HG02571 (cell line): ENCODE measurements at regions not wholly inside any gene's neighbourhood (a gene's known extent, or its start where the extent isn't known, plus 50 kb on each side); places are given as distances from the start of the nearest gene placed in this dataset.

Experiments used
- ATAC-seq: cut with Tn5 transposase; IDR thresholded peaks from one replicate; pipeline ENCODE4 v1.9.1; 2021; ENCODE audit warnings: mild to moderate bottlenecking, moderate library complexity; ENCODE audit not compliant: unreplicated experiment

DNA sequence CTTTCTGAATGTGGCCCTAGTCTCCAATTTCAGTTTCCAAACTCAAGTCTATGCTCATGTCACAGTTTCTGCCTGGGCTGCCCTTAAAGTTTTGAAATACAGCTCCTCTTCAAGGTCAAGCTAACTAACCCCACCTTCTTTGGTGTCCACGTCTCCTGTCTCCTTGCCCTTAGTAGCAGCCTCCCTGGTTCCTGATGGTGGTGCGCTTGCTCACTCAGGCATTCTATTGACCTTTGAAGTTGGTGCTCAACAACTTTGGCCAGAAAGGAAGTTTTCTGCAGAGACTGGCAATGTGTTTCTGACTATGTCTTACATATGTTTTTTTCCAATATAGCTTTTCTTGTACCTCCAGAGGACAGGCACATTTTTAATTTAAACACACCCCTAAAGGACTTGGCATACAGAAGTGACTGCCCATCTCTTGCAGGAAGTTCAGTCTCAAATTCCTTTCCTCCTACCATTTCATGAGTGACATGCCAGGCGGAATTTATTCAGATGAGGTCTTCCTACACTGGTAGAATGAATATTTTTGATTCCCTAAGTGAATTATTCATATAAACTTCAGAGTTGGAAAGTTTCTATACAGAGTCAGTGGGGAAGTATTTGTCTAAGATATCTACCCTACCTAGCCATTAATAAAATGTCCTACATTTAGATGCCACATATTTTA is 364.3 kb upstream of the USP24 start:
- no peak for ATAC-seq

DNA sequence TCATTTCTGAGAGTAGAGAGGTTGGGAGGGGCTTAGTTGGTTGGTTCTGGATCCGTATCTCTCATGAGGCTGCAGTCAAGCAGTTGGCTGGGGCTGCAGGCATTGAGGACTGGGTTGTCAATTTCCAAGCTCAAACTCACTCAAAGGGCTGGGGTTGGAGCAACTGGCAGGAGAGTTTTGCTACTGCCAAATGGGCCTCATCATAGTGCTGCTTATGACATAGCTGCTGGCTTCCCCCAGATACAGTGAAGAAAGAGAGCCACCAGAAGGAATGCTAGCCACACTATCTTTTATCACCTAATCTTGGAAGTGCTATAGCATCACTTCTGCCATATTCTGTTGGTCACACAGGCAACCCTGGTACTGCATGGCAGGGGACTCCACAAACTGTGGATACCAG is 363.5 kb upstream of the USP24 start:
- ATAC-seq = no peak

- no peak for ATAC-seq
These were observed 360.6 kb upstream of the USP24 start for GRCh38 chr1:55575571-55576279.

- no peak for ATAC-seq
These were observed 359.6 kb upstream of the USP24 start for GRCh38 chr1:55574691-55575225.

DNA sequence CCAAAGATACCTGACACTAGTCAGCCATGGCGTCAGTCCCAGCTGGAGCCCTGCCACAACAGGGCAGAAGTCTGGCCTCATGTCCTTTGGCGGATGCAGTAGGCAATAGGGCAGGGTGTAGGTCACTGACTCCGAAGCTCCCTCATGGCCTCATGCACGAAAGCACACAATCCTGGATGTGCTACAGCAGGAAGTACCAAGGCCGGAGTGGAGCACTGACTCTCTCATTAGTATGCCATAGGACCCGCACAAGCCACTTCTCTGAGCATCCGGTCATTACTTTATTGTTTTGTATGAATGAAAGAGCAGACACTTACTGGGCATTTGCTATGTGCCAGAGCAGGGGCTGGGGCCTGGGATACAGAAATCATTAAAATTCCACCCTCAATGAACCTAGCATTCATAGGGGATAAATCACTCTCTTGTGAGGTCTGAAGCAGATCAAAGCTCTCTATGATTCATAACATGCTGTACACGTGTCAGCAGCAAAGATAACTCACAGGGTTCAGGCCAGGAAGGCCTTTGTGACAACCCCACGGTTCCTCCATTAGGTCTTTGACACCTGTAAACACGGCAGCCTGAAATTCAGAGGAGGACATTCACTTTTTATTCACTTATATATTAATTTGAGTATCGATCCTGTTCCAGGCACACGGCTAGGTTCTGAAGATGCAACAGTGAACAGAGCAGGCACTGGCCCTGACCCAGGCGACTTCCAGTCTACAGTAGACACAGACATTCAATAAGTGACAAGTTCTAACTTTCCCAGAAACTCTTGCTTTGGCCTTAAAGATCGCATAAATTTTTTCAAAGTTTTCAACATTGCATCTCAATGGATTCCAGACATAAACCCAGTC is 357.9 kb upstream of the USP24 start:
- no peak for ATAC-seq

DNA sequence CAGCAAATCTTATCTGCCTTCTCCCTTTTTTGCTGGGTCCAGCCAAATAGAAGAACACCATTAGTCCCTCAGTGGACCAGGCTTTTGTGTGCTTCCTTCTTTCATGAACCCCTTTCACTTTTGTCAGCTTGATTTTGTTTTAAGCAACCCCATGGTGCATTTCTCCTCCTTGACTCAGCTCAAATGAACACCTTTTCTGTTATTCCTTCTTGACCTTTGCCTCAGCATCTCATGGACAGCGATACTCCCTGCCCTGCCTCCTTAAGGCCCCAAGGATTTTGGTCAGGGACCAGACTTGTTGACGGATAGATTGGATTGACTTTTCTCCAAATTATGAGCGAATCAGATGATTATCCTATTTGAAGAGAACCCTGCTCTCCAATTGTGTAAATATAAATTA is 356.6 kb upstream of the USP24 start:
- ATAC-seq = no peak

DNA sequence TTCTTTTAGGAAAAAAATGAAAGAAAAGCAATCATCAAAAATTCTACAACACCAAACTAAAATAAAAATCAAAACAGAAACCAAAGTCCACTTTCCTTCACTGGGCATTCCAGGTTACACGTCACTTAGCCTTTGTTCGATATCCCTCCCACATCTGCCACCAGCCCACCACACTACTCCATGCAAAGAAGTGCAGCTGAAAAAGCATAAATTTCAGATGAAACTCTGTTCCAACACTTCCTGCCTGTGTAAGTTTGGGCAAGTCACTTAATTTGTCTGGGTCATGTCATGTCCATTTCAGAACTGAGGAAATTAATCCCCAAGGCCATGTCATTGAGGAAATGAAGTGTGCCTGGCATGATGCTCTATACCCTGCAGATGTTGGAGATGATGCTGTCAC is 354.3 kb upstream of the USP24 start:
- ATAC-seq = no peak

DNA sequence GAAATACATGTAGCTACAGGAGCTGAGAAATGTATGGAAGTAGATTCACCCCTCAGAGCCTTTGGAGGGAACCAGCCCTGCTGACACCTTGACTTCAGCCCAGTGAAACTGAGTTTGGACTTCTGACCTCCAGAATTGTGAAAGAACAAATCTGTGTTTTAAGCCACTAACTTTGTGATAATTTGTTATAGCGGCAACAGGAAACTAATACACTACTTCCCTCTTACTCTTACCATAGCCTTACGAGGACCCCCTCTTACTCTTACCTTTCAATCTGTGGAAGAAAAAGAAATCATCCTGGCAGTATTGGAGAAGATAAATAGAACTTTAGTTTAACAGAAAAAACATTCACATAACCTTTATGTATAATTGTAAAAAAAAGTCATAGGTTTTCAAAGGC is 353.6 kb upstream of the USP24 start:
- ATAC-seq = no peak

- ATAC-seq = no peak
These were observed 345.1 kb upstream of the USP24 start for GRCh38 chr1:55560266-55560665.

- no peak for ATAC-seq
These were observed 344.7 kb upstream of the USP24 start for GRCh38 chr1:55559842-55560241.

DNA sequence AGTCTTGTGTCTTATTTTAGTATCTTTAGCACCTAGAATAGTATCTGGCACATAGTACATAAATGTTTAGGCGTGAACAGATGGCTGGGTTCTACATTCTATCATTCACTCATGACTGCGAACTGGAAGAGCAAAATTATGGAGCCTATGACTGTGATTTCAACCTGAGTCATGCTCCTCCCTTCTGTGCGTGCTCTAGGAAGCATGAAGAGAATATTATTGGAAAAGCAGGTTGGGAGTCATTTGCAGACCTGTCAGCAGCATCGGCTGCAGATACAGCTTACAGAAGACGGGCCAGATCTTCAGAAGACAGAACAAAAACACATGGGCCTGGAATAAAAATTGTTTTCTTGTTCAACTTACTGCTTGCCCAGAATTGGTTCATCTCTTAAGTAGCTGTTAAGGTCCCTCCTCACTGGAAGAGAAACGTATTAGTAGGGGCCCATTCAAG is 344.0 kb upstream of the USP24 start:
- ATAC-seq = no peak

DNA sequence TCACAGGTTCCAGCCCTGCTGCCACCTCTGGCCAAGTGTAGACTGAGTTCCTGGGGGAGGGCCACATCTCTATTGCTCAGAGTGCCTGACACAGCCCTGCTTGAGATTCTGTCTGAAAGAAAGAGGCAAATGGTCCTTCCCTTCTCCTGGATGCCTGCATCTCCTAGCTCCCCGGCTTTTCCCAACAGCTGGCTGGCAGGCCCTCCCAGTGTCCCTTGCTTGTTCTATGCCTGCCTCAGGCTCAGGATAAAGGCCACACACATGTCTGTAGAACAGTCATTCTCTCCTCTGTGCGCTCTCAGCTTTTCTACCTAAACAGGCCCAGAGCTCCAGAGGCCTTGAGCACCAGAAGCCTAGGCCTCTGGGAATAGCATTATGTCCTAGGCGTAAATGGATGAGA is 343.4 kb upstream of the USP24 start:
- ATAC-seq = no peak

GRCh38 chr1:55555956-55556725 is 341.0 kb upstream of the USP24 start:
- no peak for ATAC-seq

DNA sequence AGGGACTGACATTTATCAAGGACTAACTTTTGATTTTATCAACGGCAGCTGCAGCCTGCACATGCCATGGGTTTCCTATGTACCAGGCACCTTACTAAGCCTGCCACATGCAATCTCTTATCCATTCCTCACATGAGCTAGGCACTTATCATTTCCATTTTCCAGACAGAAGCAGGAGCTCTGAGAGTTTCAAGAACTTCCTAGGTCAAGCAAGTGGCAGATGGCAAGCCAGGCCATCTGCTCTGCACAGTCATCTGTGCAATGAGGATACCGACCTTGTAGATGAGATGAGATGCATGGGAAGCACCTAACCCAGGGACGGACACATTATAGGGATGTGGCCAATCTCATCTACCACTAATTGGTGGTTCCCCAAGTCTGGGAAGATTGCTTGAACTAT is 339.4 kb upstream of the USP24 start:
- ATAC-seq = no peak

DNA sequence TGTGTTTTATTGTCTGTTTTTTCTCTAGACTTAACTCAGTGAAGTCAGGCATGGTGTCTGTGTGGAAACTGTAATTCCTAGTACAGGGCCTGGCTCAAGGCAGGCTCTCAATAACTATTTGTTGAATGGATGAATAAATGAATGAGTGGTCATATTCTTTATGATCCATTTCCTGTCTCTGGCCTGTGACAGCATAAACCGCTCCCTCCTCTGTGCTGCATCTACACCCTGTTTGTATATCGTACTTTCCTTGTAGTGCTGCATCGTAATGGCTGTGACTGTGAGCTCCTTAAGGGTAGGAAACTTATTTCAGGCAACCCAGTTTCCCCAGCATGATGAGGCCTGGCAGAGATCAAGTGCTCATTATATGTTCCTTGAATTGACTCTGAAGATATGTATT is 337.5 kb upstream of the USP24 start:
- ATAC-seq = no peak

- ATAC-seq = no peak
These were observed 332.2 kb upstream of the USP24 start for GRCh38 chr1:55547405-55547804.

- ATAC-seq = no peak
These were observed 331.4 kb upstream of the USP24 start for GRCh38 chr1:55546553-55546952.

GRCh38 chr1:55544826-55545225 is 329.7 kb upstream of the USP24 start:
- ATAC-seq = no peak

DNA sequence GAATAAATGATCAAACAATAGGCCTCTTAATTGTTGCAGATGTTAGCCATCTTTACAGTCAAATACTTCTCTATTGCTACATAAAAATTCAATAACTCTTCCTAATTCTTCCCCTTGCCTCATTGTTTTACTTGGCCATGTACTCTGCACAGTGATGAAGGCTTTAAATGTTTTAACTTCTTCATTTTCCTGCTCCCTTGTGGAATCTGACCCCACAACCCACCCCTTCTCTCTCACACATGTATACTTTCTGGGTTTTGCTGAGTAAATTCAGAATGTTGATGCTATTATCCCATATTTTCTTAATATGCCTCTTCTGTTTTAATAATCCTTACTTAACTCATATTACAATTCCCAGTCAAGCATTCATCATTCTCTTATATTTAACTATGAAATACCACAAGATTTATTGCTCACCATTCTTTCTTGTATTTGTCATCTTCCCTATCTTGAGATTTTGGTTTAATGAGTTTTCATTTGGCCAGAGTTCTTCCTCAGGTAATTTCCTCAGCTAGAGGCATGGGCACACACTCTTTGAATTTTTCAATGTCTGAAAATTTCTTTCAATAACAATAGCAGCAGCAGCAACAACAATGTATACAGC is 327.8 kb upstream of the USP24 start:
- ATAC-seq = no peak

GRCh38 chr1:55541296-55541695 is 326.1 kb upstream of the USP24 start:
- no peak for ATAC-seq
